ENCODE measurements at regions not wholly inside any gene's neighbourhood (a gene's known extent, or its start where the extent isn't known, plus 50 kb on each side); places are given as distances from the start of the nearest gene placed in this dataset.

GRCh38 chr2:217505303-217505702 is 497.5 kb downstream of the TNS1 start:
- H3K27me3 ChIP-seq (ENCODE audit: insufficient read depth), result no peaks in the 10 kb centered on the region
- H3K36me3 ChIP-seq (replicated peaks in 1 of 2; ENCODE audit: control insufficient read depth in 1 of 2, insufficient read depth in 2 of 2, low read length in 1 of 2), result no peaks in the 10 kb centered on the region
- H3K79me2 ChIP-seq (ENCODE audit: insufficient read depth), result no peaks in the 10 kb centered on the region
- no peak for TF ChIP-seq GATA2 (CRISPR knock-in tag; IDR thresholded peaks at IDR 0.05)
- TF ChIP-seq IRF3 (IDR thresholded peaks at IDR 0.05; ENCODE audit: low read depth, low read length), result no peak
- TF ChIP-seq RXRA (IDR thresholded peaks at IDR 0.05; ENCODE audit: borderline replicate concordance, low read depth), result no peak
- no peak for TF ChIP-seq REST (IDR thresholded peaks at IDR 0.05; ENCODE audit: low read depth, low read length)
- no peak for TF ChIP-seq NRF1 (IDR thresholded peaks at IDR 0.05; ENCODE audit: low read depth, low read length)
- TF ChIP-seq USF2 (IDR thresholded peaks at IDR 0.05; ENCODE audit: borderline replicate concordance, low read depth, low read length), result no peak
- TF ChIP-seq TCF12 (IDR thresholded peaks at IDR 0.05), result no peak
- no peak for TF ChIP-seq MEF2A (IDR thresholded peaks at IDR 0.05; ENCODE audit: borderline replicate concordance, low read depth)
- no peak for TF ChIP-seq ELF1 (IDR thresholded peaks at IDR 0.05)
- no peak for TF ChIP-seq MXI1 (IDR thresholded peaks at IDR 0.05; ENCODE audit: low read depth, low read length)
- no peak for TF ChIP-seq NFIC (IDR thresholded peaks at IDR 0.05; ENCODE audit: borderline replicate concordance)
- ChIA-PET CTCF (interaction anchor here (0.6 kb wide), 1 partner anchor 805 kb away, joined by 3 read pairs; no protein-coding TSS in a partner anchor), POLR2A (no interaction called here)
- H3K4me3 ChIP-seq (ENCODE audit: low read depth in 2 of 2, low read length in 1 of 2), result no peak overlapping the region
- no peak overlapping the region for H3K27ac ChIP-seq (ENCODE audit: low read depth in 2 of 2, low read length in 1 of 2)
- 94% methylated on average over 1 of the region's 1 CpG for WGBS (ENCODE audit: low lambda C conversion rate)
- H3F3A ChIP-seq (replicated peaks; ENCODE audit: insufficient read depth), result no peaks in the 10 kb centered on the region
- no peaks in the 10 kb centered on the region for H3K9me3 ChIP-seq
- DNase-seq, result no peak
- peaks cover under 1 to 2% of the 10 kb centered on the region in 2 experiments; a peak in 2 of 4 replicates for H3K4me1 ChIP-seq (ENCODE audit: control insufficient read depth in 1 of 2, insufficient read depth in 2 of 2, low read depth in 1 of 2, low read length in 1 of 2)
- H4K20me1 ChIP-seq (ENCODE audit: insufficient read depth), result no peaks in the 10 kb centered on the region
- no peak overlapping the region for H2AFZ ChIP-seq (ENCODE audit: low read depth)
- no peaks in the 10 kb centered on the region for H3K9me2 ChIP-seq
- no peak overlapping the region for H3K9ac ChIP-seq
- no peak overlapping the region for H3K4me2 ChIP-seq

- POLR2A ChIA-PET, result no interaction called here
- Histone ChIP-seq H3K9ac (no peak overlapping the region), H3K9me3 (no peaks in the 10 kb centered on the region), H3K9me2 (no peaks in the 10 kb centered on the region), H2AFZ (ENCODE audit: low read depth) (no peak overlapping the region), H3K4me2 (no peak overlapping the region), H3K4me1 (ENCODE audit: control insufficient read depth in 1 of 2, insufficient read depth in 2 of 2, low read depth in 1 of 2, low read length in 1 of 2) (no peaks in the 10 kb centered on the region), H3K36me3 (replicated peaks in 1 of 2; ENCODE audit: control insufficient read depth in 1 of 2, insufficient read depth in 2 of 2, low read length in 1 of 2) (no peaks in the 10 kb centered on the region), H3K27ac (ENCODE audit: low read depth in 2 of 2, low read length in 1 of 2) (no peak overlapping the region), H3F3A (replicated peaks; ENCODE audit: insufficient read depth) (no peaks in the 10 kb centered on the region), H3K4me3 (ENCODE audit: low read depth in 2 of 2, low read length in 1 of 2) (no peak overlapping the region), H3K79me2 (ENCODE audit: insufficient read depth) (no peaks in the 10 kb centered on the region), H3K27me3 (ENCODE audit: insufficient read depth) (no peaks in the 10 kb centered on the region), H4K20me1 (ENCODE audit: insufficient read depth) (no peaks in the 10 kb centered on the region)
- CTCF ChIA-PET, result interaction anchor here (1.0 kb wide), 1 partner anchor 803 kb away, joined by 4 read pairs; no protein-coding TSS in a partner anchor
- no peak for DNase-seq
- WGBS (ENCODE audit: low lambda C conversion rate), result 35% methylated on average over 2 of the region's 2 CpGs
- TF ChIP-seq TAF1 (IDR thresholded peaks at IDR 0.05; ENCODE audit: borderline replicate concordance, low read depth, low read length) (no peak), PBX3 (IDR thresholded peaks at IDR 0.05) (no peak), TCF12 (IDR thresholded peaks at IDR 0.05) (no peak), ELF1 (IDR thresholded peaks at IDR 0.05) (no peak), REST (IDR thresholded peaks at IDR 0.05; ENCODE audit: low read depth, low read length) (no peak), GATA2 (CRISPR knock-in tag; IDR thresholded peaks at IDR 0.05) (no peak), CTCF (IDR thresholded peaks at IDR 0.05) (no peak), NRF1 (IDR thresholded peaks at IDR 0.05; ENCODE audit: low read depth, low read length) (no peak)
These were observed 500.9 kb downstream of the TNS1 start for GRCh38 chr2:217501887-217502286.
